Heart left ventricle (tissue), 13 donors: ENCODE measurements at regions not wholly inside any gene's neighbourhood (a gene's known extent, or its start where the extent isn't known, plus 50 kb on each side); places are given as distances from the start of the nearest gene placed in this dataset.

Experiments
- CTCF ChIP-seq, 12 donors: fragments of 200-600 bp; sonication (generic) in 4 of 12; IDR thresholded peaks; one replicate each; pipeline versions ENCODE4 v1.5.0 to v1.8.0; 2018 to 2022; ENCODE audit warnings: antibody characterized with exemption in 12 of 12, mild to moderate bottlenecking in 5 of 12
- POLR2A ChIP-seq, 2 donors: fragments of 450-650 bp; IDR thresholded peaks; one replicate each; pipeline ENCODE4 v1.6.1; 2017; ENCODE audit warnings: antibody characterized with exemption in 2 of 2, mild to moderate bottlenecking in 2 of 2, moderate library complexity in 2 of 2
- donor health status: ischemic (EF 13 %, LVEDD 7.1; RV severe dilation, severe dysfunction).
- donor health status: DM: no; HTN: yes; CAD: no.
- donor health status: DM: no; HTN: no; CAD: no.
- donor health status: ischemic (EF 25% LVEDD 6.9; RV normal size, moderate dysfunction).
- donor health status: ischemic (EF 25% LVEDD 5.7; RV mildly dilated, moderate dysfunction).
- donor health status: ischemic (EF 35%, LVEDD 5.7; RV mildly dilated, moderate dysfunction).
- donor health status: nonischemic (EF 11% LVEDD 7.7; RV severe dilation, severe dysfunction).
- donor health status: DM: yes; HTN: yes; CAD: no.
- donor health status: PGD.
- donor health status: ischemic (EF 29% LVEDD 5.4; RV normal size, mild dysfunction).
- donor health status: nonischemic (EF 23%, LVEDD 6.1; RV moderate dilation, normal function).

- TF ChIP-seq CTCF (IDR thresholded peaks at IDR 0.05), result no peak
- TF ChIP-seq POLR2A (IDR thresholded peaks at IDR 0.05), result no peak
Measured at GRCh38 chr2:2749206-2749598, 418.1 kb upstream of the MYT1L start.
